Activated T-helper 2 cell treated with anti-CD3 and anti-CD28 coated beads, Interferon-gamma antibody, Interleukin-2, Interleukin-4, amounts not matched to agents 10 μg/mL and 5 μg/mL and 100 μg/mL, durations not matched to agents 14 hours and 24 hours and 36 hours (primary cell): ENCODE measurements at regions not wholly inside any gene's neighbourhood (a gene's known extent, or its start where the extent isn't known, plus 50 kb on each side); places are given as distances from the start of the nearest gene placed in this dataset.

Experiments
- DNase-seq: peaks from one replicate; pipeline ENCODE4 v3.0.0; 2021; ENCODE audit warnings: low spot score
- H3K27ac Mint-ChIP-seq: one replicate; pipeline ENCODE4 v1.8.0; 2021; ENCODE audit warnings: mixed read lengths
- H3K27me3 Mint-ChIP-seq: one replicate; pipeline ENCODE4 v1.8.0; 2021; ENCODE audit warnings: low read depth, mixed read lengths
- H3K36me3 Mint-ChIP-seq: one replicate; pipeline ENCODE4 v1.8.0; 2021; ENCODE audit warnings: low read depth, mixed read lengths
- H3K4me1 Mint-ChIP-seq: one replicate; pipeline ENCODE4 v1.8.0; 2021; ENCODE audit warnings: low read depth, mixed read lengths
- H3K4me3 Mint-ChIP-seq: one replicate; pipeline ENCODE4 v1.8.0; 2021; ENCODE audit warnings: low read depth, mild to moderate bottlenecking, moderate library complexity, mixed read lengths
- H3K9me3 Mint-ChIP-seq: one replicate; pipeline ENCODE4 v1.8.0; 2021; ENCODE audit warnings: mixed read lengths
- intact Hi-C: fragments of 100-400 bp; cut with micrococcal nuclease; formaldehyde crosslinking; loops from one replicate; pipeline ENCODE4 v1.15.1; 2023

DNA sequence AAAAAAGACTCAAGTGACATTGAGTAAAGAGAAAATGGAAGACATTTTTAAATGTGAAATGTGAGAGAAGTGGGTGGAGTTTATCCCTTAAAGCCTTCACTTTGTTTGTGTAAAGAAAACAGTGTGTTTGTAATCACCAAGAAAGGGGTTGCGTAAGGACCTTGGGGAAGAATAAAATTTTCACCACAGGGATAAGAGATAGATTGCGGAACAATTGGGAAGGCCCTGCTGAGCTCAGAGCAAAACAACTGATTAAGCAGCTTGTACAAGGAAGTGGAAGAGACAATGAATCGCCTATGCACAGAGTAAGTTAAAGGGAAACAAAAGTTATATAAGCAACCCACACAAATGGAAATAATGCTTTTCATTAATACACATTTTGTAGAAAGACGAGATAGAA is 327.7 kb downstream of the RAD51AP2 start:
- intact Hi-C loops, result no loop called here
- no peak for DNase-seq
- no peaks in the 10 kb centered on the region for H3K27me3 Mint-ChIP-seq
- H3K4me3 Mint-ChIP-seq, result no peak overlapping the region
- H3K9me3 Mint-ChIP-seq, result no peaks in the 10 kb centered on the region
- H3K27ac Mint-ChIP-seq, result no peak overlapping the region
- H3K36me3 Mint-ChIP-seq, result no peaks in the 10 kb centered on the region
- no peaks in the 10 kb centered on the region for H3K4me1 Mint-ChIP-seq

GRCh38 chr2:17188721-17189120 is 329.5 kb downstream of the RAD51AP2 start:
- DNase-seq, result no peak
- no peaks in the 10 kb centered on the region for H3K27me3 Mint-ChIP-seq
- H3K9me3 Mint-ChIP-seq, result no peaks in the 10 kb centered on the region
- no peak overlapping the region for H3K4me3 Mint-ChIP-seq
- no peak overlapping the region for H3K27ac Mint-ChIP-seq
- intact Hi-C loops, result no loop called here
- no peaks in the 10 kb centered on the region for H3K4me1 Mint-ChIP-seq
- H3K36me3 Mint-ChIP-seq, result no peaks in the 10 kb centered on the region

DNA sequence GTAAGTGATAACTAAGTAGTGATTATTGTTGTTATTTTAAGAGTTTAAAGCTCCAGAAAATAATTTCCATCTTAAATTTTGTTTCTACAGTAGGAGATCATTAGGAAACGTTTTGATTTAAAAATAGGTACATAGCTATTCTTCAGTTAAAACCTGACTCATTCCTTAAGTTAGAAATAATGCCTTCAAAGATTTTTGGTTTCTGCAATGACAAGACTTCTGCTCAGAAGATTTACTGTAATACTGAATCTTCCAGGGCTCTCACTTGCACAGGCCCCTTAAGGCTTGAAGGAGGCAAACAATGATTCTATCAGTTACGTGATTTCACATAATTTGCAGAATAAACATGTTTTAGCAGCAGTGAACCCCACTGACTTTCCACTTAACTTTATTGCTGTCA is 333.7 kb downstream of the RAD51AP2 start:
- H3K9me3 Mint-ChIP-seq, result no peaks in the 10 kb centered on the region
- intact Hi-C loops, result no loop called here
- H3K4me1 Mint-ChIP-seq, result no peaks in the 10 kb centered on the region
- no peak for DNase-seq
- H3K27me3 Mint-ChIP-seq, result no peaks in the 10 kb centered on the region
- no peak overlapping the region for H3K27ac Mint-ChIP-seq
- H3K36me3 Mint-ChIP-seq, result no peaks in the 10 kb centered on the region
- H3K4me3 Mint-ChIP-seq, result no peak overlapping the region

DNA sequence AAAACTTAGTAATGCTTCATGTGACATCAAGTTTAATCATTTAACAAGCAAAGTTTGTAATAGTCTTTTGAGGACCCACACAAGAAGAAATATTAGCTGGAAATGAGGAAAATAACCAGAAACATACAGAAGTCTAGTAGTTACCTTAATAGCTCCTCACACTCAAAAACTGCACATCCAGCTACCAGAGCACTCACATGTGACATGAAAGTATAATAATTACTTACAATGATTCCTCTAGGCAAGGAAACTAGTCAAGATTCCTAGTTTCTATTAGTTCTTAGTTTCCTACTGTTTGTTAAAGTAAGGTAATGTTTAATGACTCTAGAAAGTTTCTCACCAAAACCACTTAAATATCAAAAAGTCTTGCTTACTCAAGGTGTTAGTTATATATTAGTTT is 335.8 kb downstream of the RAD51AP2 start:
- intact Hi-C loops, result no loop called here
- no peaks in the 10 kb centered on the region for H3K4me1 Mint-ChIP-seq
- no peaks in the 10 kb centered on the region for H3K36me3 Mint-ChIP-seq
- no peaks in the 10 kb centered on the region for H3K9me3 Mint-ChIP-seq
- DNase-seq, result no peak
- no peak overlapping the region for H3K27ac Mint-ChIP-seq
- H3K27me3 Mint-ChIP-seq, result no peaks in the 10 kb centered on the region
- no peak overlapping the region for H3K4me3 Mint-ChIP-seq

- intact Hi-C loops, result no loop called here
- Mint-ChIP-seq H3K27ac (no peak overlapping the region), H3K36me3 (no peaks in the 10 kb centered on the region), H3K27me3 (no peaks in the 10 kb centered on the region), H3K9me3 (no peaks in the 10 kb centered on the region), H3K4me3 (no peak overlapping the region), H3K4me1 (no peaks in the 10 kb centered on the region)
- no peak for DNase-seq
Measured at GRCh38 chr2:17181051-17181752, 337.0 kb downstream of the RAD51AP2 start.

DNA sequence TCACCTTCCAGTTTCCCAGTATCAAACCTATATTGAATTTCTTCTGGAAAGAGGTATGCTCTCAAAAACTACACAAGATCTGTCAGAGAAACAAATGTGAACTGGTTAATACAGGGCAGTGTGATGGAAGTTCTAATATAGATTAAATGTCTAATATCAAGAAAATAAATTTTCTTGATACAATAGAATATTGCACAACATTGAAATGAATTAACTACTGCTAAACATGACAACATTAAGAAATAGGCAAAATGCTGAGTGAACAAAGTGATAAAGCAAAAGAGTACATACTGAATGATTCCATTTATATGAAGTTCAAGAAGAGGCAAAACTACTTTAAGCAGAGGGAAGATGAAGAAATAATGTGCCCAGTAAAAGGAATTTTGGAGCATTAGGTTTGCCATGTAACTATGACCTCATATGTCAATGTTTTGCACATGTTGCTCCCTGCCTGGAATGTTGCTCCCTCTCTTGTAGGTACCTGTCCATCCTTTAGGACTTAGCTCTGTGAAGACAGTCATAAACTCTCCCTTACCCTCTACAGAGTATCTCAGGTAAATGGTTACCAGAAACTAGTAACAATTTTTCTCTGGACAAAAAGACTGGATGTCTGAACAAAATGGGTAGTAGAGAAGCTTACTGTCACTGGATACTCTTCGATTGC is 339.0 kb downstream of the RAD51AP2 start:
- no peak for DNase-seq
- intact Hi-C loops, result no loop called here
- H3K27ac Mint-ChIP-seq, result no peak overlapping the region
- no peaks in the 10 kb centered on the region for H3K9me3 Mint-ChIP-seq
- H3K36me3 Mint-ChIP-seq, result no peaks in the 10 kb centered on the region
- no peaks in the 10 kb centered on the region for H3K27me3 Mint-ChIP-seq
- H3K4me1 Mint-ChIP-seq, result no peaks in the 10 kb centered on the region
- H3K4me3 Mint-ChIP-seq, result no peak overlapping the region

DNA sequence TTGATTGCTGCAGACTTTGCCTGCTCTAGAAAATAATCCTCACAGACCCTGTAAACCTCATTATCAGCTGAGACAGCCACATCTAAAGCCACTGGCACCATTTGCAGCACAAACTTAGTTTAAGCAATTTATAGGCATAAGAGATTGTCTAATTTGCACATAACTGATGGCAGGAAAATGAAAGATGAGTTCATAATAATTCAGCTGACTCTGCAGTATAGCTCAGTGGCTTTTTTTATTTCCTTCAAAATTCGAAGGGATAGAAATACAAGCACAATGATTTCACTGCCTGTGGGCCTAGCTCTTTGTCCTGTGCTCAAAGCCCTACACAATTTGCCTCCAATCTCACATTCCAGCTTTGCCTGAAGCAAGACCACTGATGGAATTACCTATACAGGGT is 341.2 kb downstream of the RAD51AP2 start:
- Mint-ChIP-seq H3K36me3 (no peaks in the 10 kb centered on the region), H3K4me1 (no peaks in the 10 kb centered on the region), H3K4me3 (no peak overlapping the region), H3K27me3 (no peaks in the 10 kb centered on the region), H3K27ac (no peak overlapping the region), H3K9me3 (no peaks in the 10 kb centered on the region)
- intact Hi-C loops, result no loop called here
- DNase-seq, result no peak

- Mint-ChIP-seq H3K9me3 (no peaks in the 10 kb centered on the region), H3K4me3 (no peak overlapping the region), H3K27ac (no peak overlapping the region), H3K4me1 (no peaks in the 10 kb centered on the region), H3K36me3 (no peaks in the 10 kb centered on the region), H3K27me3 (no peaks in the 10 kb centered on the region)
- intact Hi-C loops, result no loop called here
- DNase-seq, result no peak
Measured at GRCh38 chr2:17171446-17172049, 346.7 kb downstream of the RAD51AP2 start.

GRCh38 chr2:17166506-17166905 is 351.7 kb downstream of the RAD51AP2 start:
- Mint-ChIP-seq H3K27me3 (no peaks in the 10 kb centered on the region), H3K27ac (no peak overlapping the region), H3K4me3 (no peak overlapping the region), H3K4me1 (no peaks in the 10 kb centered on the region), H3K36me3 (no peaks in the 10 kb centered on the region), H3K9me3 (no peaks in the 10 kb centered on the region)
- no peak for DNase-seq
- intact Hi-C loops, result no loop called here

GRCh38 chr2:17164550-17164949 is 353.7 kb downstream of the RAD51AP2 start:
- no peak overlapping the region for H3K4me3 Mint-ChIP-seq
- H3K4me1 Mint-ChIP-seq, result no peaks in the 10 kb centered on the region
- no peaks in the 10 kb centered on the region for H3K36me3 Mint-ChIP-seq
- H3K27ac Mint-ChIP-seq, result no peak overlapping the region
- intact Hi-C loops, result no loop called here
- no peaks in the 10 kb centered on the region for H3K27me3 Mint-ChIP-seq
- no peaks in the 10 kb centered on the region for H3K9me3 Mint-ChIP-seq
- no peak for DNase-seq

GRCh38 chr2:17163638-17164037 is 354.6 kb downstream of the RAD51AP2 start:
- intact Hi-C loops, result no loop called here
- no peaks in the 10 kb centered on the region for H3K36me3 Mint-ChIP-seq
- H3K27me3 Mint-ChIP-seq, result no peaks in the 10 kb centered on the region
- no peak for DNase-seq
- no peak overlapping the region for H3K4me3 Mint-ChIP-seq
- no peaks in the 10 kb centered on the region for H3K9me3 Mint-ChIP-seq
- no peak overlapping the region for H3K27ac Mint-ChIP-seq
- H3K4me1 Mint-ChIP-seq, result no peaks in the 10 kb centered on the region

GRCh38 chr2:17162713-17163112 is 355.5 kb downstream of the RAD51AP2 start:
- Mint-ChIP-seq H3K27me3 (no peaks in the 10 kb centered on the region), H3K36me3 (no peaks in the 10 kb centered on the region), H3K4me3 (no peak overlapping the region), H3K9me3 (no peaks in the 10 kb centered on the region), H3K4me1 (no peaks in the 10 kb centered on the region), H3K27ac (no peak overlapping the region)
- no peak for DNase-seq
- intact Hi-C loops, result no loop called here

DNA sequence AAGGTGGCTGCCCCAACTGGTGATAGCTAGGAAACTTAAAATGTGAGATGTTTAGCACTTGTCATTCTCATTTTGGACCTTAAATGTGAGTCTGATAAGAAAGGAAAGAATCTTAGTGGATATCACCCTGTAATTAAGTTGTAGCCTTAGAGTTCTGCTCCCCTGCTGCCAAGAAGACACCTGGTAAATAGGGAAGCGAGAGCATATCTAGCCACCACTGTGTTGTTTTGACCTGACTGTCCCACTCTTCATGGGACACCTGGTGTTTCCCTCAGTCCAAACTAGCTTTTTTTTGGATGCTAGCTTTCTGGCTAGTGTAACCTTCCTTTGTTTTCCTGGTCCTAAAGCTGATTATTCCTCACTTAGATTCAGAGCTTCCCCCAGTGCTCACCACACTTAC is 357.6 kb downstream of the RAD51AP2 start:
- Mint-ChIP-seq H3K27me3 (no peaks in the 10 kb centered on the region), H3K9me3 (no peaks in the 10 kb centered on the region), H3K4me3 (no peak overlapping the region), H3K36me3 (no peaks in the 10 kb centered on the region), H3K27ac (no peak overlapping the region), H3K4me1 (no peaks in the 10 kb centered on the region)
- no peak for DNase-seq
- intact Hi-C loops, result no loop called here
